ENCODE measurements at regions not wholly inside any gene's neighbourhood (a gene's known extent, or its start where the extent isn't known, plus 50 kb on each side); places are given as distances from the start of the nearest gene placed in this dataset.

DNA sequence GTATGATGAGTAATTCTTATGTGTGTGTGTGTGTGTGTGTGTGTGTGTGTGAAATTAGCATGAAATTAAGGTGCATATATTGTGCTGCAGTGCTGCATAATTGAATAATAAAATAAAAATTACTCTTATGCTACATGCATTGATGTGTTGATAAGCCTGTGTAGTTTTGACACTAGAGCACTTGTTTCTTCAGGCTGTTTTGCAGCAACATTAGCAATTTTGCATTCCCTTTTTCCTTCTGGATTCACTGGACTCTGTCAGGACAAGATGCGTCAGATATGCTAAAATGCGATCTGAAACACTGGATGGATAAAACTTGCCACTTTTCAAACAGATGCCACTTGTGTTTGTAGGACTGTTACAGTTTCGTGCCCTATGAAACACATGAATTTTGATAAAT, 175.4 kb upstream of the ATP6AP2 start:
- Histone ChIP-seq H3F3A (replicated peaks; ENCODE audit: insufficient read depth) (no peaks in the 10 kb centered on the region), H3K9ac (no peak overlapping the region), H3K79me2 (ENCODE audit: insufficient read depth) (no peaks in the 10 kb centered on the region), H3K4me2 (no peak overlapping the region), H4K20me1 (ENCODE audit: insufficient read depth) (no peaks in the 10 kb centered on the region), H3K4me3 (ENCODE audit: low read depth in 2 of 2, low read length in 1 of 2) (no peak overlapping the region), H3K27me3 (ENCODE audit: insufficient read depth) (no peaks in the 10 kb centered on the region; the same call in 1 of the 2 replicates), H3K9me2 (no peaks in the 10 kb centered on the region), H3K36me3 (replicated peaks in 1 of 2; ENCODE audit: control insufficient read depth in 1 of 2, insufficient read depth in 2 of 2, low read length in 1 of 2) (no peaks in the 10 kb centered on the region), H3K9me3 (no peaks in the 10 kb centered on the region), H3K4me1 (ENCODE audit: control insufficient read depth in 1 of 2, insufficient read depth in 2 of 2, low read depth in 1 of 2, low read length in 1 of 2) (peaks cover 0 to 7% of the 10 kb centered on the region in 2 experiments; a peak in 1 of 4 replicates), H3K27ac (ENCODE audit: low read depth in 2 of 2, low read length in 1 of 2) (0 out of 4 replicates have a peak overlapping the region, but pooled peaks of 1 of the 2 experiments have one; percentile 61), H2AFZ (ENCODE audit: low read depth) (no peak overlapping the region)
- DNase-seq: no peak
- ChIA-PET CTCF (no interaction called here), POLR2A (no interaction called here)
- 26% methylated on average over 3 of the region's 3 CpGs for WGBS (ENCODE audit: low lambda C conversion rate)
- TF ChIP-seq USF2 (IDR thresholded peaks at IDR 0.05; ENCODE audit: borderline replicate concordance, low read depth, low read length) (no peak), GATA2 (CRISPR knock-in tag; IDR thresholded peaks at IDR 0.05) (peak; percentile 16; the same call in 1 of the 2 replicates)

DNA sequence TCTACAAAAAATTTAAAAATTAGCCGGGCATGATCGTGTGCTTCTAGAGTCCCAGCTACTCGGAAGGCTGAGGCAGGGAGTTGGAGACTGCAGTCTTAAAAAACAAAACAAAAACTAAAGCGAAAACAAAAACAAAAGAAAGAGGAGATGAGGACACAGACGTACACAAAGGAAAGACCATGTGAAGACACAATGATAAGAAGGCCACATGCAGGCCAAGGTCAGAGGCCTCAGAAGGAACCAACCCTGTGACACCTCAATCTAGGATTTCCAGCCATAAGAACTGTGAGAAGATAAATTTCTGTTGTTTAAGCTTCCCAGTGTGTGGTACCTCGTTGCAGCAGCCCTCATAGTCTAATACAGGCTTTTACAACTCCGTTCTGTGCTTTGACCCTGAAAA, 177.0 kb upstream of the ATP6AP2 start:
- DNase-seq: no peak
- Histone ChIP-seq H3K4me2 (no peak overlapping the region), H3K27me3 (ENCODE audit: insufficient read depth) (peaks cover 4% of the 10 kb centered on the region; the same call in 1 of the 2 replicates), H3K27ac (ENCODE audit: low read depth in 2 of 2, low read length in 1 of 2) (no peak overlapping the region), H3K79me2 (ENCODE audit: insufficient read depth) (no peaks in the 10 kb centered on the region), H2AFZ (ENCODE audit: low read depth) (no peak overlapping the region), H3K9me3 (no peaks in the 10 kb centered on the region), H3K4me1 (ENCODE audit: control insufficient read depth in 1 of 2, insufficient read depth in 2 of 2, low read depth in 1 of 2, low read length in 1 of 2) (peaks cover 0 to 7% of the 10 kb centered on the region in 2 experiments; a peak in 1 of 4 replicates), H3K9me2 (no peaks in the 10 kb centered on the region), H3K9ac (no peak overlapping the region), H3K4me3 (ENCODE audit: low read depth in 2 of 2, low read length in 1 of 2) (no peak overlapping the region), H3F3A (replicated peaks; ENCODE audit: insufficient read depth) (no peaks in the 10 kb centered on the region), H4K20me1 (ENCODE audit: insufficient read depth) (no peaks in the 10 kb centered on the region), H3K36me3 (replicated peaks in 1 of 2; ENCODE audit: control insufficient read depth in 1 of 2, insufficient read depth in 2 of 2, low read length in 1 of 2) (no peaks in the 10 kb centered on the region)
- ChIA-PET CTCF (no interaction called here), POLR2A (no interaction called here)
- TF ChIP-seq TAF1 (IDR thresholded peaks at IDR 0.05; ENCODE audit: borderline replicate concordance, low read depth, low read length) (no peak), SIN3A (IDR thresholded peaks at IDR 0.05; ENCODE audit: borderline replicate concordance, low read depth, low read length) (no peak), MEF2A (IDR thresholded peaks at IDR 0.05; ENCODE audit: borderline replicate concordance, low read depth) (no peak), PBX3 (IDR thresholded peaks at IDR 0.05) (no peak), GABPA (IDR thresholded peaks at IDR 0.05; ENCODE audit: low read depth) (no peak), YY1 (IDR thresholded peaks at IDR 0.05; ENCODE audit: low read depth) (no peak), FOSL2 (IDR thresholded peaks at IDR 0.05; ENCODE audit: borderline replicate concordance, low read depth) (no peak), RCOR1 (IDR thresholded peaks at IDR 0.05; ENCODE audit: low read length) (no peak), SMC3 (IDR thresholded peaks at IDR 0.05; ENCODE audit: low read depth, low read length) (no peak), CHD2 (IDR thresholded peaks at IDR 0.05; ENCODE audit: low read length, partially characterized antibody) (no peak), MXI1 (IDR thresholded peaks at IDR 0.05; ENCODE audit: low read depth, low read length) (no peak), ZBTB33 (IDR thresholded peaks at IDR 0.05; ENCODE audit: borderline replicate concordance, low read depth) (no peak), RFX5 (IDR thresholded peaks at IDR 0.05; ENCODE audit: low read length) (no peak), REST (IDR thresholded peaks at IDR 0.05; ENCODE audit: low read depth, low read length) (no peak), EZH2phosphoT487 (IDR thresholded peaks at IDR 0.05; ENCODE audit: borderline replicate concordance, low read depth) (no peak), TEAD4 (IDR thresholded peaks at IDR 0.05; ENCODE audit: borderline replicate concordance, insufficient read depth) (no peak)
- TF ChIP-seq, protein P1, sequence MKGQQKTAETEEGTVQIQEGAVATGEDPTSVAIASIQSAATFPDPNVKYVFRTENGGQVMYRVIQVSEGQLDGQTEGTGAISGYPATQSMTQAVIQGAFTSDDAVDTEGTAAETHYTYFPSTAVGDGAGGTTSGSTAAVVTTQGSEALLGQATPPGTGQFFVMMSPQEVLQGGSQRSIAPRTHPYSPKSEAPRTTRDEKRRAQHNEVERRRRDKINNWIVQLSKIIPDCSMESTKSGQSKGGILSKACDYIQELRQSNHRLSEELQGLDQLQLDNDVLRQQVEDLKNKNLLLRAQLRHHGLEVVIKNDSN (IDR thresholded peaks at IDR 0.05; ENCODE audit: borderline replicate concordance, low read depth): no peak
- 27% methylated on average over 7 of the region's 7 CpGs for WGBS (ENCODE audit: low lambda C conversion rate)

All from SK-N-SH (cell line).